ENCODE measurements at regions not wholly inside any gene's neighbourhood (a gene's known extent, or its start where the extent isn't known, plus 50 kb on each side); places are given as distances from the start of the nearest gene placed in this dataset.

DNA sequence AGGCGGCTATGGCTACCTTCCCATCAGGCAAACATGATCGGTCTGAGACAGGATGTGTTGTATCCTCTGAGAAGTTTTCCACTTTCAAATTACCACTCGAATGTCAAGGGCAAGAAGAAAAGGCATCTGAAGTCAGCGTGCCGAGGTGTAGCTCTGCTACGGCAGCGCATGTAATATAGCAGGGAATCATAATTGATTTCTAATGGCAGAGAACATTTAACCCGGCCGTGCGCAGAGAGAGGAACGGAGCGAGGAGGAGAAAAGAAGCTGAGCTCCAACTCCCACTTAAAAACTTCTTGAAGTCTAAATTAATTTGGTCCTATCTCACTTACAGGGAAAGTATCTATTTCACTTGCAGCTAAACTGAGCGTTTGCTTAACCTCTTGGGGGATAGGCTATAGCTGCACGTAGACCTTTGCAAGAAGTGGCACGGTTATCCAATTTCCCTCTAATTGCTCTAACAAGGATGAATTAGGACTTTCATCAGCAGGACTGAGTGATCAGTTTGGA lies 137.3 kb upstream of the KIRREL3 start:
- CTCF ChIA-PET: no interaction called here
- DNase-seq (ENCODE audit: unreplicated experiment): no peak
- Mint-ChIP-seq H3K27ac (ENCODE audit: low read depth, unreplicated experiment) (no peak overlapping the region), H3K36me3 (ENCODE audit: insufficient read depth, unreplicated experiment) (no peaks in the 10 kb centered on the region), H3K9me3 (ENCODE audit: unreplicated experiment) (peaks cover 26% of the 10 kb centered on the region), H3K27me3 (ENCODE audit: insufficient read depth, unreplicated experiment) (no peaks in the 10 kb centered on the region), H3K4me3 (ENCODE audit: unreplicated experiment) (no peak overlapping the region), H3K4me1 (ENCODE audit: insufficient read depth, unreplicated experiment) (no peaks in the 10 kb centered on the region)
- no TSS peak for BruUV-seq (replicated peaks)
- no peak for TF ChIP-seq CTCF (IDR thresholded peaks at IDR 0.05; ENCODE audit: unreplicated experiment)
- POLR2A ChIA-PET: interaction anchor here (0.6 kb wide), 1 partner anchor 22 kb away, joined by 3 read pairs; no protein-coding TSS in a partner anchor
- intact Hi-C loops (cut with micrococcal nuclease): no loop called here

DNA sequence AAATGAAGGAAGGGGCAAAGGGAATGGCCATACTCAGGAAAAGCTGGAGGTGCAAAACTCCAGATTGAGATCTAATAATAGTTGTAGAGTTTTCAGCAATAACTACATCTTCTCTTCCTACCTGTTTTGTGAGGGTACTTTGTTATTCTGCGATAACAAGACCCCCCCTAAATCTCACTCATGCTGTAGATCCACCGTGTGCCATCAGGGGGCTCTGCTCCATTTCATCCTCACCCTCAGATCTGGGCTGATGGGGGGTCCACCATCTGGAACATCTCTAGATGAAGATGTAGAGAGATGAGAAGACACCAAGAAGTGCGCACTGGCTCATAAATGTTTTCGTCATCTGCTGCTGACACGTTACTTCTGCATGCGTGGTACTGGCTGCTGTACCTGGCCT lies 135.9 kb upstream of the KIRREL3 start:
- no peak for DNase-seq (ENCODE audit: unreplicated experiment)
- peaks cover 30% of the 10 kb centered on the region for H3K9me3 Mint-ChIP-seq (ENCODE audit: unreplicated experiment)
- no peaks in the 10 kb centered on the region for H3K4me1 Mint-ChIP-seq (ENCODE audit: insufficient read depth, unreplicated experiment)
- ChIA-PET POLR2A (no interaction called here), CTCF (no interaction called here)
- no peaks in the 10 kb centered on the region for H3K36me3 Mint-ChIP-seq (ENCODE audit: insufficient read depth, unreplicated experiment)
- no peak for TF ChIP-seq CTCF (IDR thresholded peaks at IDR 0.05; ENCODE audit: unreplicated experiment)
- intact Hi-C loops (cut with micrococcal nuclease): no loop called here
- no peak overlapping the region for H3K4me3 Mint-ChIP-seq (ENCODE audit: unreplicated experiment)
- BruUV-seq (replicated peaks): no TSS peak
- H3K27ac Mint-ChIP-seq (ENCODE audit: low read depth, unreplicated experiment): no peak overlapping the region
- no peaks in the 10 kb centered on the region for H3K27me3 Mint-ChIP-seq (ENCODE audit: insufficient read depth, unreplicated experiment)

DNA sequence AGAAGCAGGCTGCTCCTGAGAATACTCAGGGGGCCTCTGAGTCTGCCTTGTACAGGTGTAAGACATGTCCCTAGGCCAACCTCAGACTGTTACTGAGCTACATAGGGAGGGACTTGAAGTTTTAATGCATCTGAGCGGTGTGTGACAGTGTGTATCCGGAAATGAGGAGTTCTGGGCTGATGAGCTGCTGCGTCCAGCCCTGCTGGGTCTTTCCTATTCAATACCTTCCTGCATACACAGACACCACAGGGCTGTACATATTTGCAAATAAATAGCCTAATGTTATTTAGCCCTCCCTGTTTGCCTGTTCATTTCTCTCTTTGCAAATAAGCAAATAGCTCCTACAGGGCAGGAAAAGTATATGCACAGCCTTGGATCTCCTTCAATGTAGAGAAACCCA lies 134.7 kb upstream of the KIRREL3 start:
- H3K9me3 Mint-ChIP-seq (ENCODE audit: unreplicated experiment): peaks cover 24% of the 10 kb centered on the region
- no peaks in the 10 kb centered on the region for H3K36me3 Mint-ChIP-seq (ENCODE audit: insufficient read depth, unreplicated experiment)
- ChIA-PET POLR2A (no interaction called here), CTCF (interaction anchor here (0.5 kb wide), 1 partner anchor 419 kb away, joined by 3 read pairs; no protein-coding TSS in a partner anchor)
- no peak for DNase-seq (ENCODE audit: unreplicated experiment)
- H3K4me3 Mint-ChIP-seq (ENCODE audit: unreplicated experiment): no peak overlapping the region
- H3K4me1 Mint-ChIP-seq (ENCODE audit: insufficient read depth, unreplicated experiment): no peaks in the 10 kb centered on the region
- TF ChIP-seq CTCF (IDR thresholded peaks at IDR 0.05; ENCODE audit: unreplicated experiment): no peak
- intact Hi-C loops (cut with micrococcal nuclease): no loop called here
- BruUV-seq (replicated peaks): no TSS peak
- H3K27ac Mint-ChIP-seq (ENCODE audit: low read depth, unreplicated experiment): no peak overlapping the region
- no peaks in the 10 kb centered on the region for H3K27me3 Mint-ChIP-seq (ENCODE audit: insufficient read depth, unreplicated experiment)

GRCh38 chr11:127133061-127133460 lies 132.5 kb upstream of the KIRREL3 start:
- H3K4me1 Mint-ChIP-seq (ENCODE audit: insufficient read depth, unreplicated experiment): no peaks in the 10 kb centered on the region
- ChIA-PET CTCF (interaction anchor here (0.5 kb wide), 1 partner anchor 254 kb away, joined by 3 read pairs; no protein-coding TSS in a partner anchor), POLR2A (no interaction called here)
- H3K9me3 Mint-ChIP-seq (ENCODE audit: unreplicated experiment): peaks cover 21% of the 10 kb centered on the region
- TF ChIP-seq CTCF (IDR thresholded peaks at IDR 0.05; ENCODE audit: unreplicated experiment): no peak
- no peak for DNase-seq (ENCODE audit: unreplicated experiment)
- H3K36me3 Mint-ChIP-seq (ENCODE audit: insufficient read depth, unreplicated experiment): no peaks in the 10 kb centered on the region
- no peak overlapping the region for H3K4me3 Mint-ChIP-seq (ENCODE audit: unreplicated experiment)
- no peaks in the 10 kb centered on the region for H3K27me3 Mint-ChIP-seq (ENCODE audit: insufficient read depth, unreplicated experiment)
- BruUV-seq (replicated peaks): no TSS peak
- intact Hi-C loops (cut with micrococcal nuclease): no loop called here
- no peak overlapping the region for H3K27ac Mint-ChIP-seq (ENCODE audit: low read depth, unreplicated experiment)

Data from MCF 10A (cell line).